GM21528 (cell line): ENCODE measurements at regions not wholly inside any gene's neighbourhood (a gene's known extent, or its start where the extent isn't known, plus 50 kb on each side); places are given as distances from the start of the nearest gene placed in this dataset.

ENCODE experiments used
- ATAC-seq: cut with Tn5 transposase; IDR thresholded peaks from one replicate; pipeline ENCODE4 v1.9.1; 2021; ENCODE audit warnings: mild to moderate bottlenecking, moderate library complexity; ENCODE audit not compliant: unreplicated experiment, low FRiP score

DNA sequence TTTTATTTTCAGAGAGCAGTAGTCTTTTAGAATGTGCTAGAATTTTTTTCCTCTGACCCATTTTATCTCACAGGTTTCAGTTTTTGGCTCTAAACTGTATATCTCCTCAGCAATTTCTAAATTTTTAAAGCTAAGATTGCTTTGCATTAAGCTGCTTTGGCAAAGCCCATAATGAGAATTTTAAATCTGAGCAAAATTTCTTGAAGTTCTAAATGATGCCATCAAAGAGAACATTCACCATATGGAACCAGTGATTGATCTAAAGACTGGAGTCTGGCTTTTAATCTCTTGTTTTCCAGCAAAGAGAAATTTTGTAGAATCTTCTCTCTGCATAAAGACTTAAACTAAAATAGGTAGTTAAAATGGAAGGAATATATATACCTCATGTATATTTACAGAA lies 313.6 kb downstream of the TBC1D32 start:
- ATAC-seq, result no peak

DNA sequence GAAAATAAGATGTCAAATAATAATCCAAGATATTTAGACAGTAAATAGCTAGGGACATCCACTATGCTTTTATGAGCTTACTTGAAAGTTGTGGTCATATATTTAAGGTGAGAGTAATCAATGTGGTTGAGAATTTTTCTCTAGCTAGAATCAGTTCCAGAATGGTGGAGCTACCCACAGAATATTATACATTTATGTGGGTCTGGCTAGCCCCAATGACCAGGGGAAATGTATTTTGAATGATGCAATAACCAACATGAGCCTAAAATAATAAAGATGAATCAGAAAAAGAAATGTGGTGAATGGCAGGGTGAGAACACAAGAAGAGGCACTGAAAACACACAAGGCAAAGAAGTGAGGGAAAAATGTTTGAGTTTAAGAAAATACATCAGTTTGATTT lies 325.7 kb downstream of the TBC1D32 start:
- ATAC-seq, result no peak

GRCh38 chr6:121006024-121006423 lies 328.3 kb downstream of the TBC1D32 start:
- ATAC-seq, result no peak

- no peak for ATAC-seq
Measured at GRCh38 chr6:121000381-121000780, 333.9 kb downstream of the TBC1D32 start.

- ATAC-seq, result no peak
Measured at GRCh38 chr6:120996340-120996739, 337.9 kb downstream of the TBC1D32 start.

DNA sequence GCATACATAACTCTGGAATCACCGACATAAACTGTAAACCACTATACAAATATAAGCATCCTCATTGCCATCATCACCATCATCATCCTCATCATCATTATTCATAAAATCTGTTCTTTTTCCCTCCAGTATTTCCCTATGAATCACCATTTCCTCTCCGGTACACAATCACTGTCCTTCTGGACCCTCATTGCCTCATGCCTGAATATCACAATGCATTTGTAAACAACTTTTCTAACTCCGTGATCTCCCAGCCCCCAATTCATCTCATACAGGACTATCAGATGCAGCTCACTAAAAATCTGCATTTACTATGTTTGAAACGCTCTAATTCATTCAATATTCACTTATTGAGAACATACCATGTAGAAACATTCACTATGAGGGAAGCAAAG lies 339.7 kb downstream of the TBC1D32 start:
- no peak for ATAC-seq

- ATAC-seq, result no peak
Measured at GRCh38 chr6:120993929-120994572, 340.2 kb downstream of the TBC1D32 start.

DNA sequence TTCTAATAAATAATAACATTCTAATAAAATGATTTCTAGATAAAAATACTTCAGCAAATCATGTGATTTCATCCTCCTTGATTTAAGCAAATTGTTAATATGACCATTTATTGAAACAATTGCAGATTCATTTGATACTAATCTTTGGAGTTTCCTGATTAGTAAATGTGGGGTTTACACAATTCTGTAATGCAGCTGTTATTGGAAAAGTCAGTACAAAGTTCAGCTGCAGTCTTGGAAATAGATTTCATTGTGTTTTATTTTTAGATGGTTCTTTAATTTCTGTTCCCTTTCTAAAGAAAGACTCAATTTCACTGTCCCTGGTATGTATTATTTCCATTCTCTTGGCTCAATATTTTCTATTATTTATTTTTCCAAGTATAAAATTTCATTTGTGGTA lies 342.0 kb downstream of the TBC1D32 start:
- no peak for ATAC-seq

- ATAC-seq, result no peak
Measured at GRCh38 chr6:120990866-120991265, 343.4 kb downstream of the TBC1D32 start.

GRCh38 chr6:120981835-120982234 lies 352.4 kb downstream of the TBC1D32 start:
- no peak for ATAC-seq

GRCh38 chr6:120966321-120966720 lies 368.0 kb downstream of the TBC1D32 start:
- no peak for ATAC-seq

GRCh38 chr6:120965814-120966213 lies 368.5 kb downstream of the TBC1D32 start:
- no peak for ATAC-seq

- ATAC-seq, result no peak
Measured at GRCh38 chr6:120960761-120961160, 373.5 kb downstream of the TBC1D32 start.

DNA sequence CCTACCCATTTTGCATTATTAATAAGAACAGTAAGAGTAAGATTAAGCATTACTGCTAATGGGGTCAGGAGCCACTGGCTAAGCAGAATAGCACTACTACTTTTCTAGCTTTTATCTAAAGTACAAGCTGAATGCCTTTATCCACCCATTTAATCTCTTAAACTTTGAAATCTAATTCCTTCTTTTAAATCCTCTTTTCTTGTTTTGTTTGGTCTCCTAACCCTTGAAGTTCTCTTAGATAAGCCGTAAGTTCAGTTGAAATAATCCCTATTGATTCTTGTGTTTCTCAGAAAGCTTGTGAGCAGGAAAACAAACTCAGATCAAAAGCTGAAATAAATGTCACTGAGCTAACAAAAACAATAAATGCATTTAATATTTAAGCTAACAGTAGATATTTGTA lies 380.2 kb downstream of the TBC1D32 start:
- ATAC-seq, result no peak

GRCh38 chr6:120951258-120951657 lies 383.0 kb downstream of the TBC1D32 start:
- no peak for ATAC-seq

DNA sequence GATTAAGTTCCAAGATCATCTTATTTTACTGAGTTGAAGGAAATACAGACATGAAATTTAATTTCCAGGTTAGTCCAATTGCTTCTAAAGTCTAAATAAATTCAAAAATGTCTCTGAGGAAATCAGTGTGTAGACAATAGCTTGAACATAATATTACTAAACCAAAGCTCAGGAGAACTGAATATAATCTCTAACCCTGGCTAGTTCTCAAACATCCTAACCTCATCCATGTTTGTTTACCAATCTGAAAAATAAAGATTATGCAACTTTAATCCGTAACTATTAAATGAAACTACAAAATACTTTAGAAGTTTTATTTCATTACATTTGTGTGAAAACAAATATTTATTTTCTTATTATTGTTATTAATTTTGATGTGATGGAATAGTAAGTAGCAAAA lies 387.2 kb downstream of the TBC1D32 start:
- ATAC-seq, result no peak

- ATAC-seq, result peak; percentile 77
Measured at GRCh38 chr6:120945905-120946594, 388.2 kb downstream of the TBC1D32 start.

DNA sequence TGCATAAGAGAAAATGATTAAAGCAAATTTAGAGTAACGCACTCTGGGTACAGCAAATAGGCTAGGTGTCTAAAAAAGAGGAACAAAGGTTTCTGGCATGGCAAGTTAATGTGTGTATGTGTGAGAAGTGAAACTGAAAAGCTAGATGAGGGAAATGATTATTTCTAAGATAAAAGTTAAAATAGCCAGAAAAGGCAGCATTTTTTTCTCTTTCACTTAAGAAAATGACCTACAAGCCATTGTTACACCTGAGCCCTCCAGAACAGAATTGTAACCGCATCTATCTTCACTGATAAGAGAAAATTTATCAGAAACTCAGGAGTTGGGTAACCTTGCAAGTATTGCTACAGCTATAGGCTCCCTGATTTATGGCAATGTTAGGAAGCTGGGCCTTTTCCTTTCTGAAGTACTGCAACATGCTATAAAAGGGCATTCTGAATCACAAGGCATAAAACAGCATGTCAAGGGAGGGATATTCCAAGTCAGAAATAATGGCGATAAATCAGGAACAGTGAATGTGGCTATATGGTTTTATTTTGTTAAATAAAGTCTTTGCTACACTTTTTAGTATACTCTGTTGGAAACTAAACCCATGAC lies 395.3 kb downstream of the TBC1D32 start:
- ATAC-seq, result peak; percentile 100

GRCh38 chr6:120938164-120938875 lies 396.0 kb downstream of the TBC1D32 start:
- peak; percentile 56 for ATAC-seq

- ATAC-seq, result no peak
Measured at GRCh38 chr6:120935908-120936307, 398.4 kb downstream of the TBC1D32 start.

- no peak for ATAC-seq
Measured at GRCh38 chr6:120935016-120935415, 399.3 kb downstream of the TBC1D32 start.
